ENCODE measurements at regions not wholly inside any gene's neighbourhood (a gene's known extent, or its start where the extent isn't known, plus 50 kb on each side); places are given as distances from the start of the nearest gene placed in this dataset.

- no peak for DNase-seq (ENCODE audit: low read depth)
- Histone ChIP-seq H3K27me3 (ENCODE audit: control insufficient read depth, insufficient read depth, low read length) (no peaks in the 10 kb centered on the region), H3K4me3 (ENCODE audit: low read depth, low read length) (no peak overlapping the region), H3K36me3 (ENCODE audit: control insufficient read depth, insufficient read depth, low read length) (no peaks in the 10 kb centered on the region)
- CTCF ChIA-PET = no interaction called here
- POLR2A ChIA-PET = no interaction called here
- TF ChIP-seq CTCF (IDR thresholded peaks at IDR 0.05; ENCODE audit: insufficient read depth, low read depth, low read length) = no peak
Measured at GRCh38 chr9:90987566-90987965, 185.9 kb downstream of the SYK start.

DNA sequence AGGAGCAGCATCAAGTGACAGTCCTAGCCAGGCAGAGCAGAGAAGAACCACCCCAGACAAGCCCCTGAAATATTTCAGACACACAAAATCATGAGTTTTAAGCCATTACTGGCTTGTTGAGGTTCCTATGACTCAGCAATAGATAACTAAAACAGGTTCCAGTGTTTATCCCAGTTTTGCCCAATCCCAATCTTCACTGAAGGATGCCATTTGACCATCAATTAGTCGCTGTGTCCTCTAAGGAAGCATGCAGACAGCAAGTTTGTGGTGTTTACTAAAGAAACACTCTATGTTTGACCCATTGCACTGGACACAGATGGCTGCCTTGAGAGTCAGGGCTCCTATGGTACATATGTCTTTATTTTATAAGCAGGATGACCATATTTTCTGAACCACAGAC, 186.7 kb downstream of the SYK start:
- CTCF ChIA-PET = no interaction called here
- no peaks in the 10 kb centered on the region for H3K27me3 ChIP-seq (ENCODE audit: control insufficient read depth, insufficient read depth, low read length)
- no peak overlapping the region for H3K4me3 ChIP-seq (ENCODE audit: low read depth, low read length)
- H3K36me3 ChIP-seq (ENCODE audit: control insufficient read depth, insufficient read depth, low read length) = no peaks in the 10 kb centered on the region
- POLR2A ChIA-PET = no interaction called here
- DNase-seq (ENCODE audit: low read depth) = no peak
- TF ChIP-seq CTCF (IDR thresholded peaks at IDR 0.05; ENCODE audit: insufficient read depth, low read depth, low read length) = no peak

- DNase-seq (ENCODE audit: low read depth) = no peak
Measured at GRCh38 chr9:90991953-90992352, 190.3 kb downstream of the SYK start.

DNA sequence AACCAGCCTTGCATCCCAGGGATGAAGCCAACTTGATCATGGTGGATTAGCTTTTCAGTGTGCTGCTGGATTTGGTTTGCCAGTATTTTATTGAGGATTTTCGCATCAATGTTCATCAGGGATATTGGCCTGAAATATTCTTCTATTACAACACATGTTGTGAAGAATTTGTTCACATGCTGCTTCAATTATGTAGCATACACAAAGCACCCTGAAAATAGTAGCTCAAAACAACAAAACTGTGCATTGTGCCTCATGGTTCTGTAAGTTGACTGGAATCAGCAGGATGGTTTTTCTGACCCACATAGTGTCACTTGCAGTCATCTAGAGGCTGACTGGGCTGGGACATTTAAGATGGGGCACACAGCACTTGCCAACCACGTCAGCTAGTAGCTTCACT, 193.9 kb downstream of the SYK start:
- CTCF ChIA-PET = no interaction called here
- DNase-seq (ENCODE audit: low read depth) = no peak
- Histone ChIP-seq H3K27me3 (ENCODE audit: control insufficient read depth, insufficient read depth, low read length) (no peaks in the 10 kb centered on the region), H3K4me3 (ENCODE audit: low read depth, low read length) (no peak overlapping the region), H3K36me3 (ENCODE audit: control insufficient read depth, insufficient read depth, low read length) (no peaks in the 10 kb centered on the region)
- no peak for TF ChIP-seq CTCF (IDR thresholded peaks at IDR 0.05; ENCODE audit: insufficient read depth, low read depth, low read length)
- POLR2A ChIA-PET = no interaction called here

More at GRCh38 chr9:90991953-90992352, 190.3 kb downstream of the SYK start:
- Histone ChIP-seq H3K4me3 (ENCODE audit: low read depth, low read length) (no peak overlapping the region), H3K36me3 (ENCODE audit: control insufficient read depth, insufficient read depth, low read length) (no peaks in the 10 kb centered on the region), H3K27me3 (ENCODE audit: control insufficient read depth, insufficient read depth, low read length) (no peaks in the 10 kb centered on the region)
- no peak for TF ChIP-seq CTCF (IDR thresholded peaks at IDR 0.05; ENCODE audit: insufficient read depth, low read depth, low read length)
- ChIA-PET CTCF (interaction anchor here (0.7 to 1.2 kb wide), 3 partner anchors 18 to 629 kb away, joined by 3 read pairs; no protein-coding TSS in a partner anchor), POLR2A (no interaction called here)

GRCh38 chr9:90996154-90997065, 194.8 kb downstream of the SYK start:
- POLR2A ChIA-PET = no interaction called here
- CTCF ChIA-PET = no interaction called here
- Histone ChIP-seq H3K36me3 (ENCODE audit: control insufficient read depth, insufficient read depth, low read length) (no peaks in the 10 kb centered on the region), H3K4me3 (ENCODE audit: low read depth, low read length) (no peak overlapping the region), H3K27me3 (ENCODE audit: control insufficient read depth, insufficient read depth, low read length) (no peaks in the 10 kb centered on the region)
- no peak for DNase-seq (ENCODE audit: low read depth)
- TF ChIP-seq CTCF (IDR thresholded peaks at IDR 0.05; ENCODE audit: insufficient read depth, low read depth, low read length) = no peak
